ENCODE measurements at regions not wholly inside any gene's neighbourhood (a gene's known extent, or its start where the extent isn't known, plus 50 kb on each side); places are given as distances from the start of the nearest gene placed in this dataset.

GRCh38 chr20:40495956-40496355 is 193.1 kb downstream of the MAFB start:
- TF ChIP-seq CTCF (IDR thresholded peaks at IDR 0.05) (no peak), POLR2A (IDR thresholded peaks at IDR 0.05) (no peak)
